K562 (cell line): ENCODE measurements at regions not wholly inside any gene's neighbourhood (a gene's known extent, or its start where the extent isn't known, plus 50 kb on each side); places are given as distances from the start of the nearest gene placed in this dataset.

Experiments used
- ATAC-seq: fragments of 200-7000 bp; cut with Tn5 transposase; 3 replicates; pipeline ENCODE4 v1.9.1; 2020; ENCODE audit warnings: moderate library complexity
- BruUV-seq: library from RNA; stranded (reverse); fragments of 400-500 nt; replicated peaks from 2 replicates; lab custom pipeline; 2021; lab: Mats Ljungman, UMichigan
- CTCF ChIA-PET: fragments of 300-600 bp; formaldehyde crosslinking; extraction: SDS; loops from one replicate; lab custom pipeline; 2021; ENCODE audit warnings: low intra/inter-chr PET ratio; lab: Yijun Ruan, JAX
- POLR2A ChIA-PET: fragments of 300-600, 350-650 bp; sonication (Branson Sonifier 250); formaldehyde crosslinking; extraction: SDS; loops from one replicate; lab custom pipeline; 2021; ENCODE audit warnings: antibody characterized with exemption, inconsistent platforms; lab: Yijun Ruan, JAX
- DNase-seq, 4 experiments: peaks; one replicate each; pipeline versions ENCODE4 v3.0.0 to v3.0.0-alpha.2; 2011 to 2018; ENCODE audit warnings: low spot score in 3 of 4, mixed read lengths in 3 of 4; ENCODE audit errors: extremely low read depth in 1 of 4
- FAIRE-seq: peaks from 2 replicates; lab custom pipeline; 2011; peaks lifted over from hg19 to GRCh38; lab: Jason Lieb, UNC
- H2AFZ ChIP-seq: 2 replicates; pipeline ENCODE4 v1.6.0; 2011; ENCODE audit warnings: low read depth, low read length, control low read depth, inconsistent platforms
- H3K27ac ChIP-seq: fragments of 200-600 bp; 3 replicates; pipeline ENCODE4 v1.8.0; 2011; ENCODE audit warnings: low read depth, mild to moderate bottlenecking, control low read depth, inconsistent platforms, low read length, moderate library complexity, mixed read lengths; ENCODE audit errors: extremely low read depth
- H3K27me3 ChIP-seq, 2 experiments: fragments of 300-600 bp in 1 of 2; 2 replicates in 1 of 2; 3 replicates in 1 of 2; pipeline versions ENCODE4 v1.6.0 to v1.8.0; 2011; ENCODE audit warnings: inconsistent platforms in 2 of 2, low read length in 2 of 2, mild to moderate bottlenecking in 1 of 2, mixed read lengths in 1 of 2, moderate library complexity in 1 of 2; ENCODE audit not compliant: control insufficient read depth in 2 of 2, insufficient read depth in 2 of 2
- H3K36me3 ChIP-seq: fragments of 300-600 bp; 3 replicates; pipeline ENCODE4 v1.8.0; 2011; ENCODE audit warnings: mild to moderate bottlenecking, low read length, inconsistent platforms; ENCODE audit not compliant: control insufficient read depth, insufficient read depth
- H3K4me1 ChIP-seq, 2 experiments: fragments of 200-600 bp in 1 of 2; replicated peaks in 1 of 2; 2 replicates in 1 of 2; 3 replicates in 1 of 2; pipeline versions ENCODE4 v1.5.1 to v1.8.0; 2011; ENCODE audit warnings: inconsistent platforms in 2 of 2, low read length in 2 of 2, mild to moderate bottlenecking in 1 of 2, mixed read lengths in 1 of 2, moderate library complexity in 1 of 2; ENCODE audit not compliant: control insufficient read depth in 2 of 2, insufficient read depth in 2 of 2
- H3K4me2 ChIP-seq: 2 replicates; pipeline ENCODE4 v1.6.1; 2011; ENCODE audit warnings: low read length, control low read depth, inconsistent platforms, mixed read lengths; ENCODE audit not compliant: insufficient read depth
- H3K4me3 ChIP-seq: fragments of 200-600 bp; sonication (generic), shearing (Covaris generic); 2 replicates; pipeline ENCODE4 v1.5.1; 2016; ENCODE audit warnings: control low read depth, inconsistent platforms
- H3K79me2 ChIP-seq: fragments of 200-600 bp; 3 replicates; pipeline ENCODE4 v1.8.0; 2011; ENCODE audit warnings: low read length, inconsistent platforms; ENCODE audit not compliant: control insufficient read depth, insufficient read depth
- H3K9ac ChIP-seq, 2 experiments: 2 replicates each; pipeline versions ENCODE4 v1.6.0 to v1.6.1; 2011; ENCODE audit warnings: low read depth in 2 of 2, low read length in 2 of 2, control low read depth in 1 of 2, inconsistent platforms in 1 of 2, mild to moderate bottlenecking in 1 of 2, mixed read lengths in 1 of 2; ENCODE audit not compliant: insufficient read depth in 1 of 2
- H3K9me1 ChIP-seq: one replicate; pipeline ENCODE4 v1.6.0; 2011; ENCODE audit warnings: inconsistent platforms, mild to moderate bottlenecking, low read length, moderate library complexity; ENCODE audit not compliant: control insufficient read depth, insufficient read depth
- H3K9me3 ChIP-seq: replicated peaks from 2 replicates; pipeline ENCODE4 v1.5.1; 2011; ENCODE audit warnings: low read depth, low read length, inconsistent platforms; ENCODE audit not compliant: control insufficient read depth, insufficient read depth
- H4K20me1 ChIP-seq: replicated peaks from 2 replicates; pipeline ENCODE4 v1.6.1; 2011; ENCODE audit warnings: low read length, inconsistent platforms, mixed read lengths; ENCODE audit not compliant: control insufficient read depth, insufficient read depth
- CBX8 ChIP-seq: fragments of 200-600 bp; sonication (generic); IDR thresholded peaks from 2 replicates; pipeline ENCODE4 v1.6.1; 2012; ENCODE audit warnings: borderline replicate concordance, mixed run types, low read depth, mild to moderate bottlenecking, moderate library complexity, mixed read lengths, low read length, control low read depth, inconsistent platforms; ENCODE audit not compliant: poor library complexity, severe bottlenecking; ENCODE audit errors: extremely low read depth
- CREM ChIP-seq: IDR thresholded peaks from 2 replicates; pipeline ENCODE4 v1.6.1; 2014; ENCODE audit warnings: antibody characterized with exemption, low read depth
- DEAF1 ChIP-seq: fragments of 450-650 bp; formaldehyde crosslinking; IDR thresholded peaks from 2 replicates; pipeline ENCODE4 v1.4.0; 2020; ENCODE audit warnings: mild to moderate bottlenecking, moderate library complexity
- E2F1 ChIP-seq: sonication (generic); formaldehyde crosslinking; IDR thresholded peaks from 2 replicates; pipeline ENCODE4 v1.8.1; 2023; ENCODE audit warnings: mild to moderate bottlenecking, missing genetic modification reagents, moderate library complexity
- ETS1 ChIP-seq: conservative IDR thresholded peaks from 2 replicates; pipeline ENCODE4 v1.6.1; 2011; ENCODE audit warnings: low read depth, mild to moderate bottlenecking, low read length; ENCODE audit not compliant: control insufficient read depth
- HDAC8 ChIP-seq: fragments of 450-650 bp; IDR thresholded peaks from 2 replicates; pipeline ENCODE4 v1.6.1; 2016; ENCODE audit warnings: mild to moderate bottlenecking, missing genetic modification characterization, moderate library complexity, missing compliant biosample characterization
- HEY1 ChIP-seq: fragments of 250-450 bp; sonication (Bioruptor Pico); IDR thresholded peaks from 2 replicates; pipeline ENCODE4 v1.5.0; 2020; ENCODE audit warnings: mild to moderate bottlenecking, moderate library complexity, borderline replicate concordance
- KLF1 ChIP-seq: fragments of 450-650 bp; IDR thresholded peaks from 2 replicates; pipeline ENCODE4 v1.6.1; 2016; ENCODE audit warnings: missing genetic modification characterization, missing compliant biosample characterization
- KLF10 ChIP-seq: fragments of 250-450 bp; sonication (Bioruptor Pico); IDR thresholded peaks from 2 replicates; pipeline ENCODE4 v1.6.1; 2021; ENCODE audit warnings: matching md5 sums
- MAZ ChIP-seq, 2 experiments: fragments of 450-650 bp in 1 of 2; sonication (generic) in 1 of 2; formaldehyde crosslinking; IDR thresholded peaks in 1 of 2; conservative IDR thresholded peaks in 1 of 2; 2 replicates each; pipeline versions ENCODE4 v1.4.0 to v1.5.0; 2020; ENCODE audit warnings: mild to moderate bottlenecking in 1 of 2, missing genetic modification reagents in 1 of 2
- NR3C1 ChIP-seq: sonication (generic); formaldehyde crosslinking; IDR thresholded peaks from 2 replicates; pipeline ENCODE4 v1.8.1; 2022; ENCODE audit warnings: missing genetic modification reagents
- PTBP1 ChIP-seq: fragments of 200-400 bp; formaldehyde crosslinking; IDR thresholded peaks from 2 replicates; pipeline ENCODE4 v1.6.1; 2017; ENCODE audit warnings: low read depth, low read length
- SMAD4 ChIP-seq: fragments of 250-450 bp; sonication (Bioruptor Pico); conservative IDR thresholded peaks from 2 replicates; pipeline ENCODE4 v1.8.0; 2021; ENCODE audit warnings: inconsistent platforms, mild to moderate bottlenecking, moderate library complexity
- SRSF3 ChIP-seq: fragments of 200-400 bp; formaldehyde crosslinking; IDR thresholded peaks from 2 replicates; pipeline ENCODE4 v1.6.1; 2016; ENCODE audit warnings: mild to moderate bottlenecking, low read length, moderate library complexity; ENCODE audit not compliant: insufficient read depth
- TCF7L2 ChIP-seq: fragments of 150-350 bp; IDR thresholded peaks from 2 replicates; pipeline ENCODE4 v1.6.1; 2016; ENCODE audit warnings: low read depth, mild to moderate bottlenecking, low read length, moderate library complexity
- THRAP3 ChIP-seq: fragments of 450-650 bp; IDR thresholded peaks from 2 replicates; pipeline ENCODE4 v1.6.1; 2016; ENCODE audit warnings: mild to moderate bottlenecking, inconsistent platforms, borderline replicate concordance
- ZNF174 ChIP-seq: fragments of 250-450 bp; sonication (Bioruptor Pico); IDR thresholded peaks from 2 replicates; pipeline ENCODE4 v1.4.0; 2020; ENCODE audit warnings: mild to moderate bottlenecking
- ZNF316 ChIP-seq: fragments of 450-650 bp; IDR thresholded peaks from 2 replicates; pipeline ENCODE4 v1.6.1; 2016
- ZNF561 ChIP-seq: fragments of 450-650 bp; formaldehyde crosslinking; conservative IDR thresholded peaks from 2 replicates; pipeline ENCODE4 v1.4.0; 2020; ENCODE audit warnings: mild to moderate bottlenecking, moderate library complexity
- WGBS: fragments of 100-300 bp; shearing (Covaris generic); methylation state at CpG from one replicate; pipeline ENCODE4 v1.1.6; 2016; ENCODE audit warnings: low coverage, mixed read lengths; ENCODE audit not compliant: insufficient coverage; ENCODE audit errors: missing lambda C conversion rate; 5-methylcytosine and 5-hydroxymethylcytosine counted together
- in situ Hi-C: fragments of 300-500 bp; cut with MboI; formaldehyde crosslinking; loops from 4 replicates; pipeline ENCODE4 v1.15.0; 2018; ENCODE audit warnings: inconsistent platforms, mixed read lengths
- intact Hi-C: fragments of 100-400 bp; cut with micrococcal nuclease; formaldehyde crosslinking; loops from 2 replicates; pipeline ENCODE4 v1.14.2; 2022

GRCh38 chr1:60345621-60346020 lies 272.1 kb upstream of the C1orf87 start (continued):
- TF ChIP-seq DEAF1 (CRISPR knock-in tag) (no peak), SRSF3 (no peak), TCF7L2 (no peak), E2F1 (CRISPR knock-in tag) (no peak), ZNF561 (CRISPR knock-in tag) (no peak), KLF10 (CRISPR knock-in tag) (no peak), PTBP1 (no peak), HDAC8 (tag) (no peak), SMAD4 (no peak), ZNF316 (no peak)

- CTCF ChIA-PET = no interaction called here
- Histone ChIP-seq H3K4me2 (no peak overlapping the region), H4K20me1 (no peaks in the 10 kb centered on the region), H3K9me3 (no peaks in the 10 kb centered on the region), H2AFZ (no peak overlapping the region), H3K9ac (no peak overlapping the region), H3K4me3 (no peak overlapping the region), H3K79me2 (no peaks in the 10 kb centered on the region), H3K4me1 (no peaks in the 10 kb centered on the region), H3K9me1 (no peaks in the 10 kb centered on the region), H3K27me3 (no peaks in the 10 kb centered on the region), H3K36me3 (no peaks in the 10 kb centered on the region), H3K27ac (no peak overlapping the region)
- POLR2A ChIA-PET = no interaction called here
- intact Hi-C loops = no loop called here
- in situ Hi-C loops = no loop called here
- no peak for ATAC-seq
- DNase-seq = no peak
- no peak for FAIRE-seq
- BruUV-seq = no TSS peak
- 0% methylated on average over 4 of the region's 4 CpGs for WGBS
- TF ChIP-seq ZNF174 (CRISPR knock-in tag) (no peak), MAZ (CRISPR knock-in tag; conservative IDR thresholded peaks at IDR 0.05 in 1 of 2, IDR thresholded peaks at IDR 0.05 in 1 of 2) (no peak), THRAP3 (no peak), KLF1 (tag) (no peak), HEY1 (no peak), ETS1 (no peak), CREM (no peak), NR3C1 (no peak), CBX8 (no peak)
Observed at GRCh38 chr1:60345049-60345448, 271.5 kb upstream of the C1orf87 start.
